PFSK-1 (cell line): ENCODE measurements at regions not wholly inside any gene's neighbourhood (a gene's known extent, or its start where the extent isn't known, plus 50 kb on each side); places are given as distances from the start of the nearest gene placed in this dataset.

Experiments
- FOXP2 ChIP-seq: optimal IDR thresholded peaks from 2 replicates; pipeline ENCODE3; 2011; ENCODE audit warnings: borderline replicate concordance, control low read depth, inconsistent platforms; ENCODE audit not compliant: insufficient read depth; ENCODE audit errors: extremely low read length, extremely low read depth
- POLR2AphosphoS5 ChIP-seq: IDR thresholded peaks from 2 replicates; pipeline ENCODE4 v1.6.1; 2012; ENCODE audit warnings: low read depth, mild to moderate bottlenecking, control low read depth, low read length, moderate library complexity
- SIN3A ChIP-seq: IDR thresholded peaks from 2 replicates; pipeline ENCODE4 v1.6.1; 2012; ENCODE audit warnings: mild to moderate bottlenecking, low read length, moderate library complexity, borderline replicate concordance; ENCODE audit not compliant: insufficient read depth
- TAF1 ChIP-seq: IDR thresholded peaks from 2 replicates; pipeline ENCODE4 v1.6.1; 2012; ENCODE audit warnings: low read length, control low read depth, borderline replicate concordance; ENCODE audit not compliant: insufficient read depth
- TF ChIP-seq, protein P1 (sequence below), 2 experiments: IDR thresholded peaks; 2 replicates each; pipeline versions ENCODE4 v1.6.1 to v1.8.0; 2011 to 2012; ENCODE audit warnings: low read depth in 2 of 2, low read length in 2 of 2, control low read depth in 1 of 2, inconsistent platforms in 1 of 2, mild to moderate bottlenecking in 1 of 2, moderate library complexity in 1 of 2; ENCODE audit not compliant: insufficient read depth in 1 of 2

DNA sequence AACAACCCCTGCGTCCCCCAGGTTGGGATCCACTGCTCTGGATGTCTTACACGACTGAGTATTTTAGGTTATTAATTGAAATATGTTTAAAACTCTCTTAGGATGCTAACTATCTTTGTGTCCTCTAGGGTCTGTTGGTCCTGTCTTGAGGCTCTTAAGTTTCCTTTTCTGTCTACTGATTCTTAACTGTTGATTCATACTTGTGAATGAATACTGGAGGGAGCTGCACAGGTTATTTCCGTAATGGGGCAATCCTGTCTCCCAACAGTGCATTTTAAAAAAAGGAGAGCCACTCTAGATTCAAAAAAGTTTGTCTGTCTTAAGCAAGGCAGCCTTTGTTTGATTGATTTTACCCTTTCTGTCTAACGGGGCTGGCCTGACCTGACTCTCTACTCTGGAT lies 237.6 kb upstream of the POM121L12 start:
- TF ChIP-seq SIN3A (no peak), FOXP2 (no peak), TAF1 (no peak), POLR2AphosphoS5 (no peak)
- TF ChIP-seq, protein P1, sequence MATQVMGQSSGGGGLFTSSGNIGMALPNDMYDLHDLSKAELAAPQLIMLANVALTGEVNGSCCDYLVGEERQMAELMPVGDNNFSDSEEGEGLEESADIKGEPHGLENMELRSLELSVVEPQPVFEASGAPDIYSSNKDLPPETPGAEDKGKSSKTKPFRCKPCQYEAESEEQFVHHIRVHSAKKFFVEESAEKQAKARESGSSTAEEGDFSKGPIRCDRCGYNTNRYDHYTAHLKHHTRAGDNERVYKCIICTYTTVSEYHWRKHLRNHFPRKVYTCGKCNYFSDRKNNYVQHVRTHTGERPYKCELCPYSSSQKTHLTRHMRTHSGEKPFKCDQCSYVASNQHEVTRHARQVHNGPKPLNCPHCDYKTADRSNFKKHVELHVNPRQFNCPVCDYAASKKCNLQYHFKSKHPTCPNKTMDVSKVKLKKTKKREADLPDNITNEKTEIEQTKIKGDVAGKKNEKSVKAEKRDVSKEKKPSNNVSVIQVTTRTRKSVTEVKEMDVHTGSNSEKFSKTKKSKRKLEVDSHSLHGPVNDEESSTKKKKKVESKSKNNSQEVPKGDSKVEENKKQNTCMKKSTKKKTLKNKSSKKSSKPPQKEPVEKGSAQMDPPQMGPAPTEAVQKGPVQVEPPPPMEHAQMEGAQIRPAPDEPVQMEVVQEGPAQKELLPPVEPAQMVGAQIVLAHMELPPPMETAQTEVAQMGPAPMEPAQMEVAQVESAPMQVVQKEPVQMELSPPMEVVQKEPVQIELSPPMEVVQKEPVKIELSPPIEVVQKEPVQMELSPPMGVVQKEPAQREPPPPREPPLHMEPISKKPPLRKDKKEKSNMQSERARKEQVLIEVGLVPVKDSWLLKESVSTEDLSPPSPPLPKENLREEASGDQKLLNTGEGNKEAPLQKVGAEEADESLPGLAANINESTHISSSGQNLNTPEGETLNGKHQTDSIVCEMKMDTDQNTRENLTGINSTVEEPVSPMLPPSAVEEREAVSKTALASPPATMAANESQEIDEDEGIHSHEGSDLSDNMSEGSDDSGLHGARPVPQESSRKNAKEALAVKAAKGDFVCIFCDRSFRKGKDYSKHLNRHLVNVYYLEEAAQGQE (IDR thresholded peaks at IDR 0.05; ENCODE audit: insufficient read depth in 1 of 2, low read depth in 2 of 2, low read length in 2 of 2), result no peak

DNA sequence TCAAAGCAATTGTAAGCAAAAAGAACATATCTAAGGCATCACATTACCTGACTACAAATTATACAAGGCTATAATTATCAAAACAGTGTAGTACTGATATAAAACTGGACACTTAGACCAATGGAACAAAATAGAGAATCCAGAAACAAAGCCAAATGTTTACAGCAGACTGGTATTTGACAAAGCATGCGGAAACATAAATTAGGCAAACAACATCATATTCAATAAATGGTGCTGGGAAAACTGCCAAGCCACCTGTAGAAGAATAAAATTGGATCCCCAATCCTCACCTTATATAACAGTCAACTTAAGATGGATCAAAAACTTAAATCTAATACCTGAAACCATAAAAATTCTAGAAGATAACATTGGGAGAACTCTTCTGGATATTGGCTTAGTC lies 240.8 kb upstream of the POM121L12 start:
- TF ChIP-seq TAF1, result no peak
- TF ChIP-seq, protein P1 (IDR thresholded peaks at IDR 0.05; ENCODE audit: insufficient read depth in 1 of 2, low read depth in 2 of 2, low read length in 2 of 2), result no peak
- TF ChIP-seq FOXP2, result no peak
- TF ChIP-seq POLR2AphosphoS5, result no peak
- TF ChIP-seq SIN3A, result no peak

DNA sequence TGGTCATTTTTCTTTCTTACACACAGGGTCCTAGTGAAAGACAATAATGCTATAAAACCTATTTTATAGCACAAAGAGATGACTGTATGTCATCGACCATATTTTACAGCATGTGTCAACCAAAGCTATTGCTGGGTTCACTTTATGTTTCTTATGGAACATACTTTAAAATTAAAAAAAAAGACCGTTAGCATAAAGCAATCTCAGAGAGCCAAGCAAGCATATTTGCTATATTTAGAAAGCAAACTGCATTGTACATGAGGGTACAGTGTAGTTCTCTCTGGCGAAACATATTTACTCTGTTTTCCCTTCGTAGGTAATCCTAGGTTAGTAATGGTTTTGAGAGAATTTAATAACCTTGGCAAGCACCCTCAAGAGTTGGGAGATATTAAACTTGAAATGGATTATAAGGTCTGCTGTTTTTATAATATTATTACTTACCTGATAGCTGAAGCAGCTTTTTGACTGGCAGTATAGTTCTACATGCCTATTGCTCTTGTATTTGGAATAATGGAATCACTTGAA lies 244.2 kb upstream of the POM121L12 start:
- TF ChIP-seq TAF1 (no peak), SIN3A (no peak), POLR2AphosphoS5 (no peak), FOXP2 (no peak)
- TF ChIP-seq, protein P1 (IDR thresholded peaks at IDR 0.05; ENCODE audit: insufficient read depth in 1 of 2, low read depth in 2 of 2, low read length in 2 of 2), result no peak

DNA sequence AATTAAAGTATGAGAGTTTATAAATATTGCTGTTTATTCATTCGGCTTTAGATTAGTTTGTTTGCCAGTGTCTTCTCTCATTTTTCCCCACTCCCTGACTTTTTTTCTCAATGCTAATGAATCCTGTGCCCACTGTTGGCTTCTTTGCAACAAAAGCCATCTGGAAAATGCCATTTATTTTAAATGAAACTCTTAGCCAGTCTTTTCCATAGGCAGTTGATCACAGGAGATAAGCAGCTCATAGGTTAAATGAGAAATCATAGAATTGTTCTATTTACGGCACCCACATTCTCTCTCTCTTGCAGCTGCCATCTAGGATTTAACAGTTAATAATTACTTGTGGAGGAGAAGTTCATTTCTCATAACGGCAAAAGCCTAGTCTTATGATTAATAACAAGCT lies 249.3 kb upstream of the POM121L12 start:
- TF ChIP-seq SIN3A (no peak), FOXP2 (no peak), POLR2AphosphoS5 (no peak), TAF1 (no peak)
- TF ChIP-seq, protein P1 (IDR thresholded peaks at IDR 0.05; ENCODE audit: insufficient read depth in 1 of 2, low read depth in 2 of 2, low read length in 2 of 2), result no peak

DNA sequence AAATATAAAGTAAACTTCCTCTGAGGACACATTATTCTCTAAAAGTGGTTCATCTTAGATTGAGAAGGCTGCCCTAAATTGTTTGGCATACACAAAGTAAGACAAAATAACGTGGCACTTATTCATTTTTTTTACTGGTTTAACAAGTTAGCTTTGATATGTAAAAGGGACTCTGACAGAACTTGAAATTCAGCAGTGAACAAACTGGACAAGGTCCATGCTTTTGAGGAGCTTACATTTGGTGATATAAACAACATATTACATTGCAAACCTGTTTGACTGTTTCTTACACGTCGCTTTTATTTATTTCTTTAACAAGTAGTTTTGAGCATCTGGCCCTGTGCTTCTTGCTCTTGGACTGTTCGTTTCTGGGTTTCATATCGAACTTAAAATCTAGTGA lies 253.1 kb upstream of the POM121L12 start:
- TF ChIP-seq, protein P1 (IDR thresholded peaks at IDR 0.05; ENCODE audit: insufficient read depth in 1 of 2, low read depth in 2 of 2, low read length in 2 of 2), result no peak
- TF ChIP-seq TAF1, result no peak
- no peak for TF ChIP-seq FOXP2
- TF ChIP-seq SIN3A, result no peak
- TF ChIP-seq POLR2AphosphoS5, result no peak
